ENCODE measurements at regions not wholly inside any gene's neighbourhood (a gene's known extent, or its start where the extent isn't known, plus 50 kb on each side); places are given as distances from the start of the nearest gene placed in this dataset.

GRCh38 chr17:55606488-55606815, 95.2 kb upstream of the SMIM36 start:
- H3K4me3 ChIP-seq, result no peak overlapping the region
- no peak for TF ChIP-seq FOXP2 (optimal IDR thresholded peaks at IDR 0.05; ENCODE audit: control extremely low read depth, extremely low read length, insufficient read depth)
- no peak for TF ChIP-seq POLR2AphosphoS5 (IDR thresholded peaks at IDR 0.05; ENCODE audit: borderline replicate concordance, low read depth, low read length)
- TF ChIP-seq EZH2 (IDR thresholded peaks at IDR 0.05), result no peak
- H3K9ac ChIP-seq (ENCODE audit: insufficient read length), result no peak overlapping the region
- DNase-seq (ENCODE audit: low read depth, low spot score), result no peak
- no peaks in the 10 kb centered on the region for H3K36me3 ChIP-seq (ENCODE audit: insufficient read depth, low read length)
- no peak overlapping the region for H3K27ac ChIP-seq
- no peaks in the 10 kb centered on the region for H3K9me3 ChIP-seq (ENCODE audit: low read depth, low read length)

GRCh38 chr17:55605705-55606487, 94.6 kb upstream of the SMIM36 start:
- H3K9ac ChIP-seq (ENCODE audit: insufficient read length), result no peak overlapping the region
- no peak overlapping the region for H3K4me3 ChIP-seq
- no peak overlapping the region for H3K27ac ChIP-seq
- TF ChIP-seq POLR2AphosphoS5 (IDR thresholded peaks at IDR 0.05; ENCODE audit: borderline replicate concordance, low read depth, low read length), result no peak
- TF ChIP-seq EZH2 (IDR thresholded peaks at IDR 0.05), result no peak
- H3K9me3 ChIP-seq (ENCODE audit: low read depth, low read length), result no peaks in the 10 kb centered on the region
- no peaks in the 10 kb centered on the region for H3K36me3 ChIP-seq (ENCODE audit: insufficient read depth, low read length)
- DNase-seq (ENCODE audit: low read depth, low spot score), result no peak

- no peak overlapping the region for H3K9ac ChIP-seq (ENCODE audit: insufficient read length)
- H3K4me3 ChIP-seq, result no peak overlapping the region
- H3K9me3 ChIP-seq (ENCODE audit: low read depth, low read length), result no peaks in the 10 kb centered on the region; the same call in 1 of the 2 replicates
- DNase-seq (ENCODE audit: low read depth, low spot score), result no peak
- H3K36me3 ChIP-seq (ENCODE audit: insufficient read depth, low read length), result no peaks in the 10 kb centered on the region
- TF ChIP-seq FOXP2 (optimal IDR thresholded peaks at IDR 0.05; ENCODE audit: control extremely low read depth, extremely low read length, insufficient read depth), result no peak
- TF ChIP-seq POLR2AphosphoS5 (IDR thresholded peaks at IDR 0.05; ENCODE audit: borderline replicate concordance, low read depth, low read length), result no peak
- TF ChIP-seq EZH2 (IDR thresholded peaks at IDR 0.05), result no peak
- no peak overlapping the region for H3K27ac ChIP-seq
Observed at GRCh38 chr17:55601874-55602364, 90.7 kb upstream of the SMIM36 start.

GRCh38 chr17:55598495-55598894, 87.2 kb upstream of the SMIM36 start:
- no peak overlapping the region for H3K27ac ChIP-seq

GRCh38 chr17:55588446-55589242, 77.4 kb upstream of the SMIM36 start:
- Histone ChIP-seq H3K9me3 (ENCODE audit: low read depth, low read length) (no peaks in the 10 kb centered on the region), H3K27ac (peak overlapping the region; percentile 69), H3K9ac (ENCODE audit: insufficient read length) (no peak overlapping the region), H3K4me3 (peak overlapping the region; percentile 24; the same call in 1 of the 2 replicates), H3K36me3 (ENCODE audit: insufficient read depth, low read length) (no peaks in the 10 kb centered on the region)
- no peak for DNase-seq (ENCODE audit: low read depth, low spot score)
- no peak for TF ChIP-seq POLR2AphosphoS5 (IDR thresholded peaks at IDR 0.05; ENCODE audit: borderline replicate concordance, low read depth, low read length)

More at GRCh38 chr17:55598495-55598894, 87.2 kb upstream of the SMIM36 start:
- no peak for DNase-seq (ENCODE audit: low read depth, low spot score)
- H3K9me3 ChIP-seq (ENCODE audit: low read depth, low read length), result no peaks in the 10 kb centered on the region; the same call in 1 of the 2 replicates
- H3K36me3 ChIP-seq (ENCODE audit: insufficient read depth, low read length), result no peaks in the 10 kb centered on the region
- H3K9ac ChIP-seq (ENCODE audit: insufficient read length), result no peak overlapping the region
- H3K4me3 ChIP-seq, result no peak overlapping the region
- TF ChIP-seq FOXP2 (optimal IDR thresholded peaks at IDR 0.05; ENCODE audit: control extremely low read depth, extremely low read length, insufficient read depth) (no peak), EZH2 (IDR thresholded peaks at IDR 0.05) (no peak), POLR2AphosphoS5 (IDR thresholded peaks at IDR 0.05; ENCODE audit: borderline replicate concordance, low read depth, low read length) (no peak)

- no peaks in the 10 kb centered on the region for H3K36me3 ChIP-seq (ENCODE audit: insufficient read depth, low read length)
- H3K9me3 ChIP-seq (ENCODE audit: low read depth, low read length), result no peaks in the 10 kb centered on the region
- no peak overlapping the region for H3K9ac ChIP-seq (ENCODE audit: insufficient read length)
- H3K4me3 ChIP-seq, result no peak overlapping the region
- TF ChIP-seq POLR2AphosphoS5 (IDR thresholded peaks at IDR 0.05; ENCODE audit: borderline replicate concordance, low read depth, low read length) (no peak), EZH2 (IDR thresholded peaks at IDR 0.05) (no peak), FOXP2 (optimal IDR thresholded peaks at IDR 0.05; ENCODE audit: control extremely low read depth, extremely low read length, insufficient read depth) (no peak)
- DNase-seq (ENCODE audit: low read depth, low spot score), result no peak
- H3K27ac ChIP-seq, result no peak overlapping the region
Observed at GRCh38 chr17:55587608-55588139, 76.4 kb upstream of the SMIM36 start.

GRCh38 chr17:55585629-55586028, 74.4 kb upstream of the SMIM36 start:
- Histone ChIP-seq H3K27ac (no peak overlapping the region), H3K4me3 (no peak overlapping the region), H3K36me3 (ENCODE audit: insufficient read depth, low read length) (no peaks in the 10 kb centered on the region), H3K9me3 (ENCODE audit: low read depth, low read length) (no peaks in the 10 kb centered on the region), H3K9ac (ENCODE audit: insufficient read length) (no peak overlapping the region)
- TF ChIP-seq FOXP2 (optimal IDR thresholded peaks at IDR 0.05; ENCODE audit: control extremely low read depth, extremely low read length, insufficient read depth), result no peak
- no peak for TF ChIP-seq EZH2 (IDR thresholded peaks at IDR 0.05)
- TF ChIP-seq POLR2AphosphoS5 (IDR thresholded peaks at IDR 0.05; ENCODE audit: borderline replicate concordance, low read depth, low read length), result no peak
- DNase-seq (ENCODE audit: low read depth, low spot score), result no peak

GRCh38 chr17:55584861-55585260, 73.6 kb upstream of the SMIM36 start:
- no peak for DNase-seq (ENCODE audit: low read depth, low spot score)
- no peak overlapping the region for H3K4me3 ChIP-seq
- TF ChIP-seq EZH2 (IDR thresholded peaks at IDR 0.05) (no peak), POLR2AphosphoS5 (IDR thresholded peaks at IDR 0.05; ENCODE audit: borderline replicate concordance, low read depth, low read length) (no peak), FOXP2 (optimal IDR thresholded peaks at IDR 0.05; ENCODE audit: control extremely low read depth, extremely low read length, insufficient read depth) (no peak)
- no peaks in the 10 kb centered on the region for H3K36me3 ChIP-seq (ENCODE audit: insufficient read depth, low read length)
- H3K9ac ChIP-seq (ENCODE audit: insufficient read length), result no peak overlapping the region
- H3K9me3 ChIP-seq (ENCODE audit: low read depth, low read length), result no peaks in the 10 kb centered on the region
- H3K27ac ChIP-seq, result no peak overlapping the region
